HAP-1 (cell line): ENCODE measurements at regions not wholly inside any gene's neighbourhood (a gene's known extent, or its start where the extent isn't known, plus 50 kb on each side); places are given as distances from the start of the nearest gene placed in this dataset.

Source experiments
- DNase-seq, 2 experiments: peaks; one replicate each; pipeline ENCODE4 v3.0.0-alpha.2; 2016 to 2020; ENCODE audit warnings: low spot score in 2 of 2
- H3K27me3 ChIP-seq: fragments of 250-450 bp; sonication (Bioruptor Pico); 2 replicates; pipeline ENCODE4 v1.5.1; 2020; ENCODE audit warnings: low read depth, mild to moderate bottlenecking, moderate library complexity
- H3K36me3 ChIP-seq: fragments of 250-450 bp; sonication (Bioruptor Pico); replicated peaks from 2 replicates; pipeline ENCODE4 v1.5.1; 2020; ENCODE audit warnings: mild to moderate bottlenecking
- H3K4me1 ChIP-seq: fragments of 250-450 bp; sonication (Bioruptor Pico); 2 replicates; pipeline ENCODE4 v1.5.1; 2020; ENCODE audit warnings: mild to moderate bottlenecking
- H3K4me3 ChIP-seq: fragments of 250-450 bp; sonication (Bioruptor Pico); 2 replicates; pipeline ENCODE4 v1.5.1; 2020; ENCODE audit warnings: mild to moderate bottlenecking, moderate library complexity
- H3K9me3 ChIP-seq: fragments of 250-450 bp; sonication (Bioruptor Pico); 2 replicates; pipeline ENCODE4 v1.5.1; 2020; ENCODE audit warnings: mild to moderate bottlenecking, moderate library complexity
- in situ Hi-C: fragments of 300-500 bp; cut with MboI; formaldehyde crosslinking; loops from 3 replicates; pipeline ENCODE4 v1.14.3; 2020; ENCODE audit warnings: low sequenced_read_pairs, inconsistent platforms, mixed read lengths

DNA sequence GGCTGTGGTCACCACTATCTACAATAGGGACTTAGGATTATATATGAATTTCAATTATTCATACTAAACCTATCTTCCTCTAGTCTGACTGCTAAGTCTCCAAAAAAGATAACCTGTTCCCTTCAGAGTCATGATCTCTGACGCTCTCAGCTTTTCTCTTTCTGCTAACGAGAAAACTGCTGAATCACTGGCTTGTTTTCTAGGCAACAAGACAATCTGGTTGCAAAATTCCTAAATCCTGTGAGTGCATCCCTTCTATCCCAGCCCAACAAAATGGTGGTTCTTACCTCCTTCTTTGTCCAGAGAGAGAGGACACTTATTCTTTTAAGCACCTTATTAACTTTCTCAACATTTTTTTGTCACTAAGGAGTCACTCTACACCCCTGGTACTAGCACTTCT, 312.3 kb upstream of the PKDCC start:
- in situ Hi-C loops = no loop called here
- Histone ChIP-seq H3K4me1 (no peaks in the 10 kb centered on the region), H3K27me3 (peaks cover 6% of the 10 kb centered on the region), H3K9me3 (no peaks in the 10 kb centered on the region), H3K4me3 (no peak overlapping the region), H3K36me3 (no peaks in the 10 kb centered on the region)
- DNase-seq = no peak

GRCh38 chr2:41736105-41736567, 311.7 kb upstream of the PKDCC start:
- no peaks in the 10 kb centered on the region for H3K9me3 ChIP-seq
- H3K36me3 ChIP-seq = no peaks in the 10 kb centered on the region
- DNase-seq = no peak
- no peaks in the 10 kb centered on the region for H3K4me1 ChIP-seq
- no peak overlapping the region for H3K4me3 ChIP-seq
- peaks cover 6% of the 10 kb centered on the region for H3K27me3 ChIP-seq
- in situ Hi-C loops = no loop called here

DNA sequence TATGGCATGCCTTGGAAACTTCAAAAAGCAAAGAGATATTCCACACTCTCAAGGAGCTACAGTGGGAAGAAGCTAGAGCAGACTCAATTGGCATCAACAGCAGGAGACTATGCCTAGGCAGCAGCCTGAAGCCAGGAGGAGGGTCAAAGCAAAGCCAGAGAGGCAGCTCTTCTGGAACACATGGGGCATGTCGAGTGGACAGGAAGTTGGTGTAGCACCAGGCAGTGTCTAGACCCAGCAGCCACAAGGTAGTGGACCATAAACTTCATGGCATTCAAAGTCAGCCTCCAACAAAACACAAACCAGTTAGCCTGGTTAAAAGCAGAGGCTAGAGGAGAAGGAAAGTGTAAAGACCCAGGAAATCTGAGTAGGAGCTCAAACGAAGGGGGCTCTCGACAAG, 311.2 kb upstream of the PKDCC start:
- Histone ChIP-seq H3K36me3 (no peaks in the 10 kb centered on the region), H3K27me3 (peaks cover 6% of the 10 kb centered on the region), H3K4me3 (no peak overlapping the region), H3K9me3 (no peaks in the 10 kb centered on the region), H3K4me1 (no peaks in the 10 kb centered on the region)
- no peak for DNase-seq
- in situ Hi-C loops = no loop called here

DNA sequence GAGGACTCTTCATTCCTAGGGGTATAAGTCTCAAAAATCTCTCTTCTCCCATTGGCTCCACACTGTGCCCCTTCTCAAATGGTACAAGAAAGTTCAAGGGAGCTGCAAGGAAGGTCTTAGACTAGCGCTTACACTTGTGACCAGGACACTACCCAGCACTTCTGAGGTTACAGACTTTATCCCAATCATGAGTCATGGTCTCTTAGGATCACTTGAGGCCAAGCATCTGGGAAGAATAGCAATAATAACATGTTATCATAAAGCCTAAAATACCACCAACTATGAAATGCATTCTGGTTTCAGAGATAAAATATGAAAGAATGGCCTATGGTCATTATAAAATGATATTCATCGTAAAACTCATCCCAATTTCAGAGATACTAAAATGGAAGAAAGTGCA, 309.9 kb upstream of the PKDCC start:
- no peak for DNase-seq
- in situ Hi-C loops = no loop called here

GRCh38 chr2:41741951-41742595, 305.7 kb upstream of the PKDCC start:
- Histone ChIP-seq H3K9me3 (no peaks in the 10 kb centered on the region), H3K4me1 (no peaks in the 10 kb centered on the region), H3K36me3 (no peaks in the 10 kb centered on the region), H3K27me3 (no peaks in the 10 kb centered on the region), H3K4me3 (no peak overlapping the region)
- in situ Hi-C loops = no loop called here
- no peak for DNase-seq

More for the DNA sequence above, 309.9 kb upstream of the PKDCC start:
- no peaks in the 10 kb centered on the region for H3K36me3 ChIP-seq
- peaks cover 6% of the 10 kb centered on the region; the same call in 1 of the 2 replicates for H3K27me3 ChIP-seq
- H3K4me3 ChIP-seq = no peak overlapping the region
- no peaks in the 10 kb centered on the region for H3K4me1 ChIP-seq
- H3K9me3 ChIP-seq = no peaks in the 10 kb centered on the region

GRCh38 chr2:41743324-41743723, 304.5 kb upstream of the PKDCC start:
- no peaks in the 10 kb centered on the region for H3K4me1 ChIP-seq
- H3K36me3 ChIP-seq = no peaks in the 10 kb centered on the region
- H3K27me3 ChIP-seq = no peaks in the 10 kb centered on the region
- no peaks in the 10 kb centered on the region for H3K9me3 ChIP-seq
- DNase-seq = no peak
- in situ Hi-C loops = no loop called here
- H3K4me3 ChIP-seq = no peak overlapping the region

DNA sequence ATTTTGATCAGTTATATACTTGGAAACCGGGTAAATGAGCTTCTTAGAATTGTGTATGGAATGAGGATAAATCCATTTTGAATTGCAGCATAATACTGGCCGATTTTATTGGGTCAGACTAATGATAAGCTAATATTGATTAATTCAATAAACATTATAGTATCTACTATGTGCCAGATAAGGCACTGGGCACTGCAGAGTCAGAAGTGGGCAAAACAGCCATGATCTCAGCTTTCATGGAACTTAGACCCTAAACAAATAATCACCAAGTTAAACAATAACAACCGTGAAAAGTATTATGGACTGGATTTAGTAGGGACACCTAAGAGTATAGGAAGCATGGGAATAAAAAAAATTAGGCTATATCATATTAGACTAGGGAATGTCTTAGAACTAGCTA, 297.0 kb upstream of the PKDCC start:
- in situ Hi-C loops = no loop called here
- Histone ChIP-seq H3K4me3 (no peak overlapping the region), H3K36me3 (no peaks in the 10 kb centered on the region), H3K27me3 (no peaks in the 10 kb centered on the region), H3K4me1 (no peaks in the 10 kb centered on the region), H3K9me3 (0 out of 2 replicates have a peak, but pooled peaks cover 2% of the 10 kb centered on the region)
- no peak for DNase-seq

DNA sequence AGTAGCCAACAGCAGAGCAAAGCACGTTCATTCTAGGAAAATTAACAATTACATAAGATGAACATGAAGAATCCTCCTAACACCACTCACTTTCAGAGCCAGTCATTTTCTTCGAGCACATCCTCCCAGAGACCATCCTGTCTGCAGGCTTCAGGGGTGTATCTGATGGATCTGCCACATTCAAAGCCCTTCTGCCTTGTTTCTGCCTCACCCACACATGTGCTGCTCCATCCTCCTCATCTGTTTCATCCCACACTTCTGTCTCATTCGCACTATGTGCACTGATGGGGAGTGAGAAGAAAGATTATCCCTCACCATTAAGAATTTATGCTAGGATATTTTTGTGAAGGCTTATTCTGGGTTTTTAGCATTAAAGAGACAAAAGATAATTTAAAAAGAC, 287.9 kb upstream of the PKDCC start:
- no peak for DNase-seq
- H3K27me3 ChIP-seq = no peaks in the 10 kb centered on the region
- no peaks in the 10 kb centered on the region for H3K36me3 ChIP-seq
- no peaks in the 10 kb centered on the region for H3K9me3 ChIP-seq
- H3K4me3 ChIP-seq = no peak overlapping the region
- in situ Hi-C loops = no loop called here
- H3K4me1 ChIP-seq = no peaks in the 10 kb centered on the region

- no peak for DNase-seq
- in situ Hi-C loops = no loop called here
- no peak overlapping the region for H3K4me3 ChIP-seq
- no peaks in the 10 kb centered on the region for H3K36me3 ChIP-seq
- H3K27me3 ChIP-seq = no peaks in the 10 kb centered on the region
- no peaks in the 10 kb centered on the region for H3K9me3 ChIP-seq
- H3K4me1 ChIP-seq = no peaks in the 10 kb centered on the region
Observed at GRCh38 chr2:41763141-41763540, 284.7 kb upstream of the PKDCC start.

GRCh38 chr2:41764131-41764530, 283.7 kb upstream of the PKDCC start:
- in situ Hi-C loops = no loop called here
- Histone ChIP-seq H3K36me3 (no peaks in the 10 kb centered on the region), H3K9me3 (no peaks in the 10 kb centered on the region), H3K4me3 (no peak overlapping the region), H3K4me1 (no peaks in the 10 kb centered on the region), H3K27me3 (peaks cover 2% of the 10 kb centered on the region; the same call in 1 of the 2 replicates)
- DNase-seq = no peak

- H3K9me3 ChIP-seq = no peaks in the 10 kb centered on the region
- H3K36me3 ChIP-seq = no peaks in the 10 kb centered on the region
- no peak overlapping the region for H3K4me3 ChIP-seq
- no peak for DNase-seq
- H3K4me1 ChIP-seq = no peaks in the 10 kb centered on the region
- H3K27me3 ChIP-seq = peaks cover 6% of the 10 kb centered on the region
- in situ Hi-C loops = no loop called here
Observed at GRCh38 chr2:41764919-41765318, 282.9 kb upstream of the PKDCC start.

DNA sequence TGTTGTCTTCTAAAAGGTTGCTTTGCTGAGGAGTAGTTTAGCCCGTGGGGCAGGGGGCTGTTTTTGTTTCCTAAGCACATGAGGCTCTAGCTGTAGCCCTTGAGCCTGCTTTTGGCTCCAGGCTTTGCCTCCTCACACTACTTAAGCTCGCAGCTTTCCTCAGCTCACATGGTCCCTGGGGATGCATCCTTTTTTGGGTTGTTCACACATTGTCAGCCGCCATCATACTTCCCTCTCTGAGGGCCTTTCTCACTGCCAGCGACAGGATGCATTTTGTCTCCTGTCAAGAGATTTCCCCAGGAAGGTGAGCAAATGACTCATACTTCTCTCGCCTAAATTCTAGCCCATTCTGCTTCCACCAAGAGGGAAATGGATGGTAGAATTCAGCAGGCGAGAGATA, 279.5 kb upstream of the PKDCC start:
- Histone ChIP-seq H3K36me3 (no peaks in the 10 kb centered on the region), H3K4me3 (no peak overlapping the region), H3K9me3 (no peaks in the 10 kb centered on the region), H3K27me3 (peaks cover 13% of the 10 kb centered on the region), H3K4me1 (no peaks in the 10 kb centered on the region)
- no peak for DNase-seq
- in situ Hi-C loops = no loop called here

GRCh38 chr2:41771710-41772109, 276.1 kb upstream of the PKDCC start:
- no peak for DNase-seq
- peaks cover 13% of the 10 kb centered on the region for H3K27me3 ChIP-seq
- in situ Hi-C loops = no loop called here
- H3K4me1 ChIP-seq = peaks cover 8% of the 10 kb centered on the region; the same call in 1 of the 2 replicates
- no peak overlapping the region for H3K4me3 ChIP-seq
- H3K9me3 ChIP-seq = no peaks in the 10 kb centered on the region
- H3K36me3 ChIP-seq = no peaks in the 10 kb centered on the region

- no peaks in the 10 kb centered on the region for H3K9me3 ChIP-seq
- DNase-seq = no peak
- H3K4me1 ChIP-seq = peaks cover 8% of the 10 kb centered on the region; the same call in 1 of the 2 replicates
- in situ Hi-C loops = no loop called here
- H3K4me3 ChIP-seq = no peak overlapping the region
- H3K27me3 ChIP-seq = peaks cover 13% of the 10 kb centered on the region
- no peaks in the 10 kb centered on the region for H3K36me3 ChIP-seq
Observed at GRCh38 chr2:41772697-41773096, 275.1 kb upstream of the PKDCC start.
